ENCODE measurements at regions not wholly inside any gene's neighbourhood (a gene's known extent, or its start where the extent isn't known, plus 50 kb on each side); places are given as distances from the start of the nearest gene placed in this dataset.

GRCh38 chrX:30950391-30950790, 61.3 kb upstream of the TAB3 start:
- H3K27ac ChIP-seq (ENCODE audit: low read depth, low read length) = no peak overlapping the region
- no peaks in the 10 kb centered on the region for H3K4me1 ChIP-seq (ENCODE audit: control insufficient read depth in 1 of 2, insufficient read depth in 2 of 2, low read length in 2 of 2)
- CTCF ChIA-PET = no interaction called here
- intact Hi-C loops (cut with micrococcal nuclease) = no loop called here
- no peaks in the 10 kb centered on the region for H3K9me2 ChIP-seq (ENCODE audit: insufficient read depth)
- H3K36me3 ChIP-seq (ENCODE audit: control insufficient read depth in 1 of 2, insufficient read depth in 2 of 2, low read length in 2 of 2) = no peaks in the 10 kb centered on the region
- no peaks in the 10 kb centered on the region for H3K79me2 ChIP-seq (ENCODE audit: insufficient read depth, low read length)
- ATAC-seq = no peak
- H3K27me3 ChIP-seq (ENCODE audit: insufficient read depth, low read length) = no peaks in the 10 kb centered on the region
- no peak for DNase-seq (ENCODE audit: low read depth, low spot score)
- no peak overlapping the region for H3K4me3 ChIP-seq (replicated peaks in 1 of 2; ENCODE audit: low read depth in 1 of 2, low read length in 2 of 2)
- no peak overlapping the region for H3K9ac ChIP-seq (ENCODE audit: low read length)
- RAD21 ChIA-PET (ENCODE audit: low non-redundant PET in 1 of 2, low total read pairs in 2 of 2, uncharacterized antibody in 2 of 2, unreplicated experiment in 2 of 2) = no interaction called here
- H4K20me1 ChIP-seq (ENCODE audit: insufficient read depth) = no peaks in the 10 kb centered on the region
- no peaks in the 10 kb centered on the region for H3K9me3 ChIP-seq (ENCODE audit: control insufficient read depth in 1 of 2, insufficient read depth in 1 of 2, low read depth in 1 of 2, low read length in 2 of 2)
- H2AFZ ChIP-seq (ENCODE audit: low read depth, low read length, poor library complexity, severe bottlenecking) = no peak overlapping the region
- no TSS peak for BruUV-seq (replicated peaks)
- no peak overlapping the region for H3K4me2 ChIP-seq (ENCODE audit: low read length)
- TF ChIP-seq, protein P1, sequence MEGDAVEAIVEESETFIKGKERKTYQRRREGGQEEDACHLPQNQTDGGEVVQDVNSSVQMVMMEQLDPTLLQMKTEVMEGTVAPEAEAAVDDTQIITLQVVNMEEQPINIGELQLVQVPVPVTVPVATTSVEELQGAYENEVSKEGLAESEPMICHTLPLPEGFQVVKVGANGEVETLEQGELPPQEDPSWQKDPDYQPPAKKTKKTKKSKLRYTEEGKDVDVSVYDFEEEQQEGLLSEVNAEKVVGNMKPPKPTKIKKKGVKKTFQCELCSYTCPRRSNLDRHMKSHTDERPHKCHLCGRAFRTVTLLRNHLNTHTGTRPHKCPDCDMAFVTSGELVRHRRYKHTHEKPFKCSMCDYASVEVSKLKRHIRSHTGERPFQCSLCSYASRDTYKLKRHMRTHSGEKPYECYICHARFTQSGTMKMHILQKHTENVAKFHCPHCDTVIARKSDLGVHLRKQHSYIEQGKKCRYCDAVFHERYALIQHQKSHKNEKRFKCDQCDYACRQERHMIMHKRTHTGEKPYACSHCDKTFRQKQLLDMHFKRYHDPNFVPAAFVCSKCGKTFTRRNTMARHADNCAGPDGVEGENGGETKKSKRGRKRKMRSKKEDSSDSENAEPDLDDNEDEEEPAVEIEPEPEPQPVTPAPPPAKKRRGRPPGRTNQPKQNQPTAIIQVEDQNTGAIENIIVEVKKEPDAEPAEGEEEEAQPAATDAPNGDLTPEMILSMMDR (IDR thresholded peaks at IDR 0.05 in 2 of 3, conservative IDR thresholded peaks at IDR 0.05 in 1 of 3; ENCODE audit: borderline replicate concordance in 1 of 3, insufficient read depth in 1 of 3, low read depth in 2 of 3, low read length in 2 of 3) = no peak
- TF ChIP-seq TCF7L2 (IDR thresholded peaks at IDR 0.05; ENCODE audit: borderline replicate concordance, extremely low read depth, insufficient read depth, insufficient read length) (no peak), EZH2 (IDR thresholded peaks at IDR 0.05) (no peak), POLR2A (IDR thresholded peaks at IDR 0.05; ENCODE audit: borderline replicate concordance, extremely low read depth, insufficient read depth, insufficient read length) (no peak), POLR2AphosphoS5 (IDR thresholded peaks at IDR 0.05; ENCODE audit: low read depth, low read length) (no peak), CEBPB (IDR thresholded peaks at IDR 0.05; ENCODE audit: low read depth) (no peak), SP1 (IDR thresholded peaks at IDR 0.05; ENCODE audit: low read depth) (no peak), EZH2phosphoT487 (IDR thresholded peaks at IDR 0.05; ENCODE audit: borderline replicate concordance) (no peak)
- POLR2A ChIA-PET = no interaction called here

DNA sequence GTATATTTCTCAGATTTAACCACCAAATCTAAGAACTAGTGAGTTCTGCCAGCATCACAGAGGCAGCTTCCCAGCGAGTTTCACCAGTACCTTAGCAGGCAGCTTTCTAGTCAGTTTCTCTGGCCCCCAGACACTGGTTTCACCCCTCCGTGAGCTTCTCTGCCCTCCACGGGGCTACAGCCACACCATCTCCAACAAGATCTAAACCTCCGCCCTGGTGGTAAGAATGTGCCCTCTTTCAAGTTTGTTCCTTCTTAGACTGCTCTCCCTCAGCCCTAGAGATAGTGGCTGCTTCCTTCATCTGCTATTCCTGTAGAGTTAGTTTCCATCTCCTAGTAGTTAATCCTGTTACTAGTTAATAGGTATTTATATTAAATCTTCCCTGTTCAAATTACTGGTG, 60.5 kb upstream of the TAB3 start:
- ChIA-PET RAD21 (ENCODE audit: low non-redundant PET in 1 of 2, low total read pairs in 2 of 2, uncharacterized antibody in 2 of 2, unreplicated experiment in 2 of 2) (no interaction called here), CTCF (no interaction called here), POLR2A (no interaction called here)
- H2AFZ ChIP-seq (ENCODE audit: low read depth, low read length, poor library complexity, severe bottlenecking) = no peak overlapping the region
- no peaks in the 10 kb centered on the region for H3K27me3 ChIP-seq (ENCODE audit: insufficient read depth, low read length)
- no peaks in the 10 kb centered on the region for H3K79me2 ChIP-seq (ENCODE audit: insufficient read depth, low read length)
- H3K27ac ChIP-seq (ENCODE audit: low read depth, low read length) = no peak overlapping the region
- no TSS peak for BruUV-seq (replicated peaks)
- H3K4me3 ChIP-seq (replicated peaks in 1 of 2; ENCODE audit: low read depth in 1 of 2, low read length in 2 of 2) = no peak overlapping the region
- no peak for TF ChIP-seq FOSL1 (IDR thresholded peaks at IDR 0.05; ENCODE audit: low read depth)
- TF ChIP-seq, protein P1 (IDR thresholded peaks at IDR 0.05 in 2 of 3, conservative IDR thresholded peaks at IDR 0.05 in 1 of 3; ENCODE audit: borderline replicate concordance in 1 of 3, insufficient read depth in 1 of 3, low read depth in 2 of 3, low read length in 2 of 3) = peak in 1 of 3 experiments; percentile 17; a peak in 1 of 6 replicates
- no peak overlapping the region for H3K4me2 ChIP-seq (ENCODE audit: low read length)
- no peaks in the 10 kb centered on the region for H3K9me3 ChIP-seq (ENCODE audit: control insufficient read depth in 1 of 2, insufficient read depth in 1 of 2, low read depth in 1 of 2, low read length in 2 of 2)
- H3K36me3 ChIP-seq (ENCODE audit: control insufficient read depth in 1 of 2, insufficient read depth in 2 of 2, low read length in 2 of 2) = no peaks in the 10 kb centered on the region
- intact Hi-C loops (cut with micrococcal nuclease) = no loop called here
- H3K9me2 ChIP-seq (ENCODE audit: insufficient read depth) = no peaks in the 10 kb centered on the region
- ATAC-seq = peak; percentile 52; the same call in 1 of the 2 replicates
- H3K4me1 ChIP-seq (ENCODE audit: control insufficient read depth in 1 of 2, insufficient read depth in 2 of 2, low read length in 2 of 2) = no peaks in the 10 kb centered on the region
- no peak overlapping the region for H3K9ac ChIP-seq (ENCODE audit: low read length)
- no peak for DNase-seq (ENCODE audit: low read depth, low spot score)
- no peaks in the 10 kb centered on the region for H4K20me1 ChIP-seq (ENCODE audit: insufficient read depth)

All from HCT116 (cell line).